ENCODE measurements at regions not wholly inside any gene's neighbourhood (a gene's known extent, or its start where the extent isn't known, plus 50 kb on each side); places are given as distances from the start of the nearest gene placed in this dataset.
A peak's percentile ranks its signal among the peaks of the same experiment; 100 is the strongest.

- Histone ChIP-seq H3K9me3 (no peaks in the 10 kb centered on the region), H3K36me3 (no peaks in the 10 kb centered on the region), H3K4me3 (no peak overlapping the region), H3K27ac (peak overlapping the region in 1 of 2 donors; percentile 21), H3K4me1 (peaks cover 7 to 19% of the 10 kb centered on the region in 2 donors), H3K27me3 (no peaks in the 10 kb centered on the region)
- intact Hi-C loops (cut with DNase I), result no loop called here
- ATAC-seq (no peak), DNase-seq (no peak)
- TF ChIP-seq CTCF (IDR thresholded peaks at IDR 0.05), result no peak
These were observed 70.6 kb upstream of the ARID5B start for GRCh38 chr10:61830846-61831273.

- Histone ChIP-seq H3K36me3 (no peaks in the 10 kb centered on the region), H3K9me3 (no peaks in the 10 kb centered on the region), H3K27me3 (no peaks in the 10 kb centered on the region), H3K4me1 (peaks cover 18 to 25% of the 10 kb centered on the region in 2 donors), H3K27ac (peak overlapping the region in 1 of 2 donors; percentile 16), H3K4me3 (no peak overlapping the region)
- intact Hi-C loops (cut with DNase I), result no loop called here
- TF ChIP-seq CTCF (IDR thresholded peaks at IDR 0.05), result no peak
- DNase-seq, result no peak
- no peak for ATAC-seq
These were observed 68.5 kb upstream of the ARID5B start for GRCh38 chr10:61832866-61833481.

DNA sequence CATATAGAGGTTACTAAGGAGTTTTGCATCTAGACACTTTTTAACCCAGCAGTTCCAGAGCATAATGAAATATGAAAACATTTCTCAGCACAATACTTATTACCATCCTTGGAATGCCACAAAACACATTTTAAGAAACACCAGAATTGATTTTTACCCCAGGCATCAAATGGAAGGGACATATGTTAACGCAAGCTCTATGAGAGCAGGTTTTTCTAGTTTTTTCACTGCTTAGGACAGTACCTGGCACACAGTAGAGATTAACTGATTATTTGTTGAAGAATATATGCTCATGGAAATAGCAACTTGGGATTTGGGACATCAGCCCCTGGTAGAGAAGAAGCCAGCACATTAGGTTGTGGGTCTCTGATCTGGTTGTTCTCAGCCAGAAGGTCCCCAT lies 67.0 kb upstream of the ARID5B start:
- peaks cover 22 to 25% of the 10 kb centered on the region in 2 donors for H3K4me1 ChIP-seq
- H3K27me3 ChIP-seq, result no peaks in the 10 kb centered on the region
- no peak overlapping the region for H3K4me3 ChIP-seq
- DNase-seq (no peak), ATAC-seq (no peak)
- intact Hi-C loops (cut with DNase I), result no loop called here
- no peaks in the 10 kb centered on the region for H3K36me3 ChIP-seq
- peak overlapping the region; percentile 54 to 79 for H3K27ac ChIP-seq
- no peaks in the 10 kb centered on the region for H3K9me3 ChIP-seq
- no peak for TF ChIP-seq CTCF (IDR thresholded peaks at IDR 0.05)

- Histone ChIP-seq H3K4me3 (no peak overlapping the region), H3K36me3 (no peaks in the 10 kb centered on the region), H3K27ac (peak overlapping the region; percentile 54 to 79), H3K4me1 (peaks cover 22 to 25% of the 10 kb centered on the region in 2 donors), H3K27me3 (no peaks in the 10 kb centered on the region), H3K9me3 (no peaks in the 10 kb centered on the region)
- DNase-seq (no peak), ATAC-seq (peak; percentile 65)
- intact Hi-C loops (cut with DNase I), result no loop called here
- peak in 1 of 2 donors; percentile 33 for TF ChIP-seq CTCF (IDR thresholded peaks at IDR 0.05)
These were observed 66.2 kb upstream of the ARID5B start for GRCh38 chr10:61835069-61835945.

Measured in left lung (tissue), 4 donors.